GM12865 (cell line): ENCODE measurements at regions not wholly inside any gene's neighbourhood (a gene's known extent, or its start where the extent isn't known, plus 50 kb on each side); places are given as distances from the start of the nearest gene placed in this dataset.

Experiments
- DNase-seq: peaks from one replicate; pipeline ENCODE4 v3.0.0; 2010; ENCODE audit warnings: low read depth
- H3K4me3 ChIP-seq: 2 replicates; pipeline ENCODE4 v1.5.1; 2011; ENCODE audit warnings: mild to moderate bottlenecking, low read depth, low read length, control low read depth
- TF ChIP-seq, protein P1 (sequence below): IDR thresholded peaks from 2 replicates; pipeline ENCODE4 v1.5.1; 2011; ENCODE audit warnings: low read length, control low read depth, low read depth, inconsistent platforms; ENCODE audit not compliant: insufficient read depth; ENCODE audit errors: missing control alignments

DNA sequence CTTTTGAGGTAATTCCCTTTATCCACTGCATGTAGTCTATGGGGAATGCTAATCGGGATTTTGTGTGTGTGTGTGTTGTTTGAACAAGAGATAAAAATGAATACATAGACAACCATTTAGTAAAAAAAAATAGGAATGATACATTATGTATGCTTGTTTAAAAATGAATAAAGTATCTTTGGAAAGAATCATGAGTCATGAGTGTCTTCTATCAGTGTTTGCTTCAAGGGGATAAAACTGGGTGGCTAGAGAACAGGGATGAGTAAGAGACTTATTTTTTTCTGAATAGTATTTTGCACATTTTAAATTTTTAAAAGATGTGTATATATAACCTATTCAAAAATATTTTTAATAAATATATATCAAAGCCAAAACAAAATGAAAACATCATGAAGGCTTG, 839.4 kb upstream of the ADGRL4 start:
- H3K4me3 ChIP-seq = no peak overlapping the region
- no peak for DNase-seq
- TF ChIP-seq, protein P1, sequence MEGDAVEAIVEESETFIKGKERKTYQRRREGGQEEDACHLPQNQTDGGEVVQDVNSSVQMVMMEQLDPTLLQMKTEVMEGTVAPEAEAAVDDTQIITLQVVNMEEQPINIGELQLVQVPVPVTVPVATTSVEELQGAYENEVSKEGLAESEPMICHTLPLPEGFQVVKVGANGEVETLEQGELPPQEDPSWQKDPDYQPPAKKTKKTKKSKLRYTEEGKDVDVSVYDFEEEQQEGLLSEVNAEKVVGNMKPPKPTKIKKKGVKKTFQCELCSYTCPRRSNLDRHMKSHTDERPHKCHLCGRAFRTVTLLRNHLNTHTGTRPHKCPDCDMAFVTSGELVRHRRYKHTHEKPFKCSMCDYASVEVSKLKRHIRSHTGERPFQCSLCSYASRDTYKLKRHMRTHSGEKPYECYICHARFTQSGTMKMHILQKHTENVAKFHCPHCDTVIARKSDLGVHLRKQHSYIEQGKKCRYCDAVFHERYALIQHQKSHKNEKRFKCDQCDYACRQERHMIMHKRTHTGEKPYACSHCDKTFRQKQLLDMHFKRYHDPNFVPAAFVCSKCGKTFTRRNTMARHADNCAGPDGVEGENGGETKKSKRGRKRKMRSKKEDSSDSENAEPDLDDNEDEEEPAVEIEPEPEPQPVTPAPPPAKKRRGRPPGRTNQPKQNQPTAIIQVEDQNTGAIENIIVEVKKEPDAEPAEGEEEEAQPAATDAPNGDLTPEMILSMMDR = no peak

DNA sequence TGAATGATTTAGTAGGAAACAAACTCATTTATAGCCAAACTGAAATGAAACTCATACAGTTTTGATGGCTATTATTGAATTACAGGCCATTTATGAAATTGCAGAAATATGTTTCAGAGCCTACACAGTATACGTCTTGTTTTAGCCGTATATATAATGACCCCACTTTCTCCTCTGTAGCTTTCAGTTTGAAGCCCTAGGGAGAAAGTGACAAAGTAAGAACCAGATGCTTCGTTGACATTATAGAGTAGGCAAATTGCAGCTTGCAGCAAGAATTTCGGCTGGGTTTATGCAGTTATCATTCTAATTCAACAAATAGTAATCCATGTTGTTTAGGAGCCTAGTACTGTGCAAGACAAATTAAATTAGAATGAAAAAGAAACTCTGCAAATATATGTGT, 836.3 kb upstream of the ADGRL4 start:
- DNase-seq = no peak
- H3K4me3 ChIP-seq = no peak overlapping the region
- TF ChIP-seq, protein P1 = no peak

DNA sequence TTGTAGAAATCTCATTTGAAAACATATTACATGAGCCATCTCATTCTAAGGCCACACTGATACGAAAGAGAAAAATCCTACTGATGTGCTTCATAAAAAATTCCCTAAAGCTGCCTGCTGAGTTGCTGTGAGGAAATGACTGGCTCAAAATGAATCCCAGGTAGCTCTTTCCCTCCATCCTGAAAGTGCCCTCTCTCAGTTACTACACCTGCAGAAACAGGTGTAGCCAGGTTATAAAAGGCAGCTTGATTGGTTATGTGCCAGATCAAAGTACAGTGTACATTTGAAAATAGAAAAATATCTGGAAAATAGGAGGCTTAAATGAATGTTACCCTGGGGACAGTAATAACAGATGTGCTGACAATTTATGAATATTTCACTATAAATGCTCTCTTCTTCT, 833.4 kb upstream of the ADGRL4 start:
- TF ChIP-seq, protein P1 = no peak
- DNase-seq = no peak

DNA sequence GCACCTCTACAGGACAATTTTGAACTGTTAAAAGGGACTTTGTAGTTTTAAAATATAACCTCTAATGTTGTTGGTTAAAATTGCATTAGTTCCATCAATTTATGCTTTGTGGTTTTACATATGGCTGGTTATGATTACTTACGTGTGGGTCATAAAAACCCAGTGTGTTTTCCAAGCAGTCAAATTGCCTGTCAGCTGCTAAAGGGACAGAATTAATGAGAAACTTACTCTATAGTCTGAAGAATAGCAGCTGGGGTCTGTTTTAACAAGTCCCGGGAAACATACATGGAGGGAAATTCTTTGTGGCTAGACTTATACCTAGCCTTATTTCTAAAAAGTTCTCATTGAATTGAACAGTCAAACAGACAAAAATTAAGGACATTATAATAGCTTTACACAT, 820.9 kb upstream of the ADGRL4 start:
- H3K4me3 ChIP-seq = no peak overlapping the region
- TF ChIP-seq, protein P1 = no peak
- DNase-seq = no peak

More for the DNA sequence above, 833.4 kb upstream of the ADGRL4 start:
- H3K4me3 ChIP-seq = no peak overlapping the region

DNA sequence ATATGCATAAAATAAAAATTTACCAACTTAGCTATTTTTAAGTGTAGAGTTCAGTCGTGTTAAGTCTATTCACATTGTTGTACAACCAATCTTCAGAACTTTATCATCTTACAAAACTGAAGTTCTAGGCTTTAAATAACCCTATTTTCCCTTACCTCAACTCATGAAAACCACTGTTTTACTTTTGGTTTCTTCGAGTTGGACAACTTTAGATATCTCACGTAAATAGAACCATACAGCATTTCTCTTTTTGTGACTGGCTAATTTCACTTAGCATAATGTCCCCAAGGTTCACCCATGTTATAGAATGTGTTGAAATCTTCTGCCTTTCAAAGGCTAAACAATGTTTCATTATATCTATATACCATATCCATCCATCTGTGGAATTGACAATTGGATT, 819.0 kb upstream of the ADGRL4 start:
- no peak overlapping the region for H3K4me3 ChIP-seq
- DNase-seq = no peak
- TF ChIP-seq, protein P1 = no peak

DNA sequence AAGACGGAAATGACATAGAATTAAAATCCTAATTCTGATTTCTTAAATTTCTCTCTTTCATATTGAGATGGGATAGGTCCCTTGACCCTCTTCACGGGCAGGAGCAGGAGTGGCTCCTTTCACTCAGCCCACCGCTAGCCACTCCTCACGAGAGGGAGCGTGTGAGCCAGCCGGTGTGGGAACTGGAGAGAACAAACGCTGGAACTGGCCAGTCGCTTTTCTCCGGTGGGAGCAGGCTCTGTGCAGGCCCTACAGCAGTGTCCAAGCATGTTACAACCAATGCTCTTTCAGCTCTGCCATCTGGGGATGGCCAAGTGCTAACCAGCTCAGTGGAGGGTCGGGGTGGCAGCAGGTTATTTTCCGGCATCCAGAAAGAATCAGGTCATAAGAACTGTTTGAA, 815.5 kb upstream of the ADGRL4 start:
- TF ChIP-seq, protein P1 = no peak
- no peak overlapping the region for H3K4me3 ChIP-seq
- no peak for DNase-seq

DNA sequence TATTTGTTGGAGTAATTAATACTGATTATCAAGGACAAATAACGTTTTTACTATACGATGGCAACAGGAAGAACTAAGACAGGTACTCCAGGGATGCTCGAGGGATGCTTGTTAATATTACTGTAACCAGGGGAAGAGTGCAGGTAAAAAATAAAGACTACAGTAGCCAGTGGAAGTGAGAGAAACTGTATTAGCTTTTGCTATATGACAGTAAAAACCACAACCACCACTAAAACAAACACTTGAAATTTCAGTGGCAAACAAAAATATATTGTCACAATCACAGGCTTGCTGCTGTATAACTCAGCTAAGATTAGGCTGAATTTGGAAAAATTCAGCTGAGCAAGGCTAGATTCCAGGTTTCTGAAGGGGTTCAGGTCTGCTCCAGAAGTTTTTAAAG, 812.6 kb upstream of the ADGRL4 start:
- no peak overlapping the region for H3K4me3 ChIP-seq
- no peak for DNase-seq
- TF ChIP-seq, protein P1 = no peak
